ENCODE measurements at regions not wholly inside any gene's neighbourhood (a gene's known extent, or its start where the extent isn't known, plus 50 kb on each side); places are given as distances from the start of the nearest gene placed in this dataset.

DNA sequence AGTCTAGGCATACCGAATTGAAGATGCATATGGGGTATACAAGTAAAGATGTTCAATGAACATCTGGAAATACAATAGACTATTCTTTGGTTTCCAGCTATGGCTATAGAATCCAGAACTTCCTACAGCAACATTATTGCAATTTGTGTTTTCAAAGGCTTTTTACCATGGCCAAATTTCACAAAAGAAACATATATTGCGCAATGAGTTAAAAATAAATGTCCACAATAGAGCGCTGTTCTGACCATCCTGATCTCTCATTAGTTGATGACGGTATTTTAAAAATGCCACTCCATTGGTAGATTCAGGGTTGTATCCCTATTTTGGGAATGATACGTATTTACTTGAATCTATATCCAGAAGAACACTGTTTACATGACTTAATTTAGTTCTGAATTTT is 139.2 kb downstream of the LINC00632 start:
- DNase-seq: no peak

DNA sequence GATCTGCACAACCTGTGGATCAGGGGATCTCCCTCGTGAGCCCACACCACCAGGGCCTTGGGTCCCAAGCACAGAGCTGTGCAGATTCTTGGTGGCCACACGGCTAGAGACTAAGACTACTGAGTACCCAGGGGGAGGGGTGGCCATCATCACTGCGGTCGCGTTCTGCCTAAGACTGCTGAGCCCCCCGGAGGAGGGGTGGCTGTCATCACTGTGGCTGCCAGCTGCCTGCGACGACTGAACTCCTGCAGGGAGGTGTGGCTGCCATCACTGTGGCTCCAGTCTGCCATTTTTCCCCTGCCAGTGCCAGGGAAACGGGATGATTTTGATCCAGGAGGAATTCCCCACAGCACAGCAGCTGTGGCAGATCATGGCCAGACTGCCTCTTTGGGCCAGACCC is 141.7 kb upstream of the SPANXB1 start:
- DNase-seq: no peak

DNA sequence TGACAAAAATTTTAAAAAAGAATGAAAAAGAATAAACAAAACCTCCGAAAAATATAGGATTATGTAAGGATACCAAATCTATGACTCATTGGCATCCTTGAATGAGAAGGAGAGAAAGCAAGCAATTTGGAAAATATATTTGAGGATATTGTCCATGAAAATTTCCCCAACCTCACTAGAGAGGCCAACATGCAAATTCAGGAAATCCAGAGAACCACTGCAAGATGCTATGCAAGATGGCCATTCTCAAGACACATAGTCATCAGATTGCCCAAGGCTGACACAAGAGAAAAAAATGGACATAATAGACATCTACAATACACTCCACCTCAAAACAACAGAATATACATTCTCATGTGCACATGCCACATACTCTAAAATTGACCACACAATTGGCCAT is 135.9 kb upstream of the SPANXB1 start:
- no peak for DNase-seq

DNA sequence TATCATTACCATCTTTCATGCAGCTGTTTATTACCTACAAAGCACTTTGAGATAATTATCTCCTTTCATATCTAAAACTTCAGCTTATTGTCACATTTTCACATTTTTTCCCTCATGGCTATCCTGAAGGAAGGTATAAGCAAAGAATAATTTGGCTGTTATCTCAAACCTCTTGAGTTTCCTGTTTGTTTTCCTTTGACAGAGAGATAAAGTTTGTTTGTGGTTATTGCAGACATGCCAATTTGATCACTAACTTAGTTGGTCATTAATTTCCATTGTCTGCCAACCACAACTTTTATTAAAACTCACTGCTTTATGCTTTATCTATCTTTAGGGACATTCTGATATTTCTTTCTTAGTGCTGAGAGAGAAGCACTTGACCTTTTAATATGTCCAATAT is 89.8 kb upstream of the SPANXB1 start:
- no peak for DNase-seq

DNA sequence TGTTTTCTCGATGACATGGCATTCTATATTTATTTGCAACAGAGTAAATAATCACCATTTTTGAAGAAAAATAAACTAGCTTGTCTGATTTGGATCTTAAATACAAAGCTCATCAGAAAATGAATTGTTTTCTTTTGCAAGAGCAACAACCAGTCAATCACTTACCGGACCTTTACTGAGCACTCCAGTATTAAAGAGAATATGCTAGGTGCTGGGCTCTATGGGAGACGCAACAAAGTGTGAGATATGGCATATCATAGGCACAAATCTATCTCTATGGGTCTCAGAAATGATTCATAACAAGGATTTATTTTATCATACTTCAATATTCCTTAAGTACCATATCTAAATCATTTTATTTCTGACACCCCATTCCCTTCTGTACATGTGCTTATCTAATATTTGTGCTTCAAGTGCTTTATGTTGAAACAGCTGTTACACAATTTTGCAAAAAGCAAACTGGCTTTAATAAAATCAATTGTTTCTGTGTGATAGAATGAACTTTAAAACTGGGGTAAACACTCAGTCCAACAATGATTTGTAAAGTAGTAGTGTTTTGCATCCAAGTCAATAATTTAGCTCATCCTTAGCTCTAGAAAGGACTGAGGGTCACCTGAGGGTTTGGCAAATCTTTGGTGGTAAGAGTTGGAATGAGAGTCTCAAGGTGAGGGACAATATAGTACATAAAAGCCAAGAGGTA is 88.4 kb upstream of the SPANXB1 start:
- DNase-seq: no peak

DNA sequence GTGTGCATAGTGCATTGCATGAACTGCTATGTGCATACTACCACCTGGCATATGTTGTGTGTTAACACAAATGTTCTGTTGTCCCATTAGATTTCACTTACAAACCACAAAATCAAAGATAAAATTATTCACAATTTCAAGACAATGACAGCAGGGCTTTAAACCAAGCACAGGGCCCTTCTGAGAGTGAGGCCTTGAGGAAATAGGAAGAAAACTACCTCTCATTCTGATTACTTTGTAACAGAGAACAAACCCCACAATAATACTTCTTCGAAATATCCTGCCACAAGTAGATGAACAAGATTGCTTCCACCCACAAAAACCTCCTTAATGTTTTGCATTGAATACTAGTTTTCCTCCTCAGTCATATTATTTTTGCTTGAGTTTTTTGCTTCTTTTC is 85.5 kb upstream of the SPANXB1 start:
- DNase-seq: no peak

DNA sequence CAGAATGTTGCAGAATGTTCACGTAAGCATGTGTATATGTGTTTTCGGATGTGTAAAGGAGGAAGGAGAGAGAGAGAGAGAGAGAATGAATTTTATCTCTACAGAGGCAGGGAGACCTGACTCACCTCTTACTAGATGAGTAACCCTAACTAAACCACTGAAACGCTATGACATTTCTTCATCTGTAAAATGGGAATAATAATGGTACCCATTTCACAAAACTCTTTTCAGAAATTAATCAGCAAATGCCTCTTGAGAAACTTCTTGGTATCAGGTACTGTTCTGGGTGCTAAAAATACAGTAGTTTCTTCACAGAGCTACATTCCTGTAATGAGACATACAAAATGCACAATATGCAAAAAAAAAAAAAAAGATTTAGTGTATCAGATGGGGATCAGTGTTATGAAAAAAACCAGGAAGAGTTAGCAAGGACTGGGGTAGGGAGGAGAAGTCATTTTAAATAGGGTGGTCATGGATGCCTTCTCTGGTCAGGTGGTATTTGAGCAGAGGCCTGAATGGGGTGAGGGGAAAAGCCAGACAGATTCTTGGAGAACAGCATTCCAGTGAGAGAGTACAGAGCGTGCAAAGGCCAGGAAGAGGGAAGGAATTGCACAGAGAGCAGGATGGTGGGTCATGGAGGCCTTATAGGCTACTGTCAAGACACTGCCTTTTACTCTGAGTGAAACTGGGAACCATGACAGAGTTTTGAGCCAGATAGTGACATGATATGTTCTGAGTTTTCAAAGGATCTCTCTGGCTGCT is 84.9 kb upstream of the SPANXB1 start:
- DNase-seq: no peak

DNA sequence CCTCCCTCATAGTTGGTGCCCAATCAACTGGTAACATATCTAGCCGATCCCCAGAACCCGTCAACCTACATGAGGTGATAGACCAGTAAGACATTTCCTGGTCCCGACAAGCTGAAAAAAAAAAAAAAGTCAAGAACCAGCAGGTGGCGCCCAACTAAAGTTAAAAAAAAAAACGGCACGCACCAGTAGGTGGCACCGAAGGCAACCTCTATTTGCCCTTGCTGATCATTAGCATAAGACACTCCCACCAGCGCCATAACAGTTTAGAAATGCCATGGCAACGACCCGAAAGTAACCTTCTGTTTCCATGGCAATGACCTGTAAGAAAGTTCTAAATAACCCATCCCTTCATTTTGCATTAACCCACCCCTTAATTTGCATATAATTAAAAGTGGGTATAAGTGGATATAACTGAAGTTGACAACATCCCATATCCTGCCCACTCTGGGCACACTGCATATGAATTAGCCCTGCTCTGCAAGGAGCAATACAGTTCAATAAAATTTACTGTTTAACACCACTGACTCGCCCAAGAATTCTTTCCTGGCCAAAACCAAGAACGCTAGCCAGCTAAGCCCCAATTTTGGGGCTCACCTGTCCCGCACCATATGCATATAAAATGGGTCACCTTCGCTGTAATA is 83.9 kb upstream of the SPANXB1 start:
- peak in 35 of 56 donors; percentile 0 to 35 (median 2) for DNase-seq

DNA sequence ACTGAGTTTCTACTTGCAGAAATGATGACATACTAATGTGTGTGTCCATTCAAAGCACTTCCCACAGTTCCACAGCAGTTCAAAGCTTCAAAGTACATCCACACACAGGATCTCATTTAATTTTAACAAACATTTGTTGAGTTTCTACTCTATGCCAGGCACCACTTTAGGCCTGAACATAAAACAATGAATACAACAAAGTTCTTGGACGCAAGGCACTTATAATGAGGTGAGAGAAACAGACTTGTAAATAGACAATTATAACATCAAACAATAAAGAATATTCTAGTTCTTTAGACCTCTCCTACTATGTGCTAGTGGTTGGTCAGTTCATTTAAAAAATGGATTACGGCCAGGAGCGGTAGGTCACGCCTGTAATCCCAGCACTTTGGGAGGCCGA is 82.0 kb upstream of the SPANXB1 start:
- DNase-seq: no peak

DNA sequence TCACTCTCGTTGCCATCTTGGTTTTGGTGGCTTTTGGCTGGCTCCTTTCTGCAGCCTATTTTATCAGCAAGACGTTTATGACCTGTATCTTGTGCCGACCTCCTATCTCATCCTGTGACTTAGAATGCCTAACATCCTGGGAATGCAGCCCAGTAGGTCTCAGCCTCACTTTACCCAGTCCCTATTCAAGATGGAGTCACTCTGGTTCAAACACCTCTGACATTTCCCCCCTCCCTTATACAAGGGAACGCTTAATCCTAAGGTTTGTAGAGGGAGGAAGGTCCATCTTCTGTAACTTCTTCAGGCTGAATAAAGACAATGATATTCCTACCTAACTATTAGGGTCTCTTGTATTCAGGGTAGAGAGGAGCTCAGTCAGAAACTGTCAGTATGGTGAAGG is 79.3 kb upstream of the SPANXB1 start:
- DNase-seq: no peak

DNA sequence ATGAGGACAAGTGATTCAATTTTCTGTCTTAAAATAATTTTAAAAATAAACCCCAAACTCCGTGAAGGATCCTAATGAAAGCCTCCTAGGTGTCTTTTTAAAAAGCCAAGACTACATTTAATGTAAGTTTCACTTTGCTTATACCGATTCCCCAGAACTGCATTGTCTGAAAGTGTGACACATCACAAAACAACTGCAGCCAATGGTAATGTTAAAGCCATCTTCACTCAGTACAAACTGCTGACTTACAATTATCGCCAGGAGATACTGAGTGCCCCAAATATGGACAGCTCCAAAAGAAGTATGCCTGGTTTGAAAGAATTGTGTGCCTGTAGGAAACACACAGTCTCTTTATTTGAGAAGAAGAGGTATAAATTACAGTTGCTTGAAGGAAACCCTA is 73.7 kb upstream of the SPANXB1 start:
- no peak for DNase-seq

DNA sequence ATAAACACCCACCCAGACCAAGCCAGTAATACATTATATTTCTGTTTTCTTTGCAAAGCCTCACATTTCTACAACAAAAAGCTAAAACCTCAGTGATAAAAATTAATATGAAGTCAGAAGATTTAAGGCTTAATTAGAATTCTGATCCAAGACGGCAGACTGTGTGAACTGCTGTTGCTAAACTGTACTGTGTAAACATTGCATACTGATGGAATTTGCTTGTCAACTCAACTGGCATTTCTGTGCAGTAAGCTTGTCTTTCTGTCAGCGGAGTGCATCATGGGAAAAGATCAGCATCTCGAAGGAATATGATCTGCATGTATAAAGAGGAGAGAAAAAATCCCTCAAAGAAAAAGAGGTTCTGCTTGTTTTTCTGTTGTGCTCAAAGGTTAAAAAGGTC is 69.4 kb upstream of the SPANXB1 start:
- DNase-seq: no peak

DNA sequence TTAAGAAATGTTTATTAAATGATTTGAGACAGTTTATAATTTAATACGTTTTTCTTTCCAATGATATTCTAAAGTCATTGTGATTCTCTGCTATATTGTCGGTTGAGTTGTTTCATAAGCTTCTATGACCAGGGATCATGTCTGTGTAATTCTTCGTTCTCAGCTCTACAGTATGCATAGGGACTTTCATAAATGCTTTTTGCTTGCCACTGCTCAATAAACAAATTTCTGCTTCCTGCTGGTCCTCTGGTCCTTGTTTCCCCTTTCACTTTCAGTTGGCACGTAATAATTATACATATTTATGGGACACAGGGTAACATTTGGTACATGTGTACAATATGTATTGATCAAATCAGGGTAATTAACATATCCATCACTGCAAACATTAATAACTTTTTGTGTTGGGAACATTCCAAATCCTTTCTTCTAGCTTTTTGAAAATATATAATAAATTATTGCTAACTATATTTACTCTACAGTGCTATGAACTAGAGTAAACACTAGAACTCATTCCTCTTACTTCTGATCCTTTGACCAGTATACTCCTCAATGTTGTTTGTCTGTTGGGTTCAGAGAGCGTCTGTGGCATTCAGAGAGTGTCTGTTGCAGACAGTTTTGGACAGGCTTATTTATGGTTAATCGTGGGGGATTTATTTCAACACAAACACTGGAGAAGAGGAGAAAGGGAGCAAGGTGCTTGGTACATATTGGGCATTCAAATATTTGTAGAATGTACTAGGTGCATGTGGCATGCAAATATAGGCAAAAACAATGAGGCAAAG is 68.3 kb upstream of the SPANXB1 start:
- no peak for DNase-seq

DNA sequence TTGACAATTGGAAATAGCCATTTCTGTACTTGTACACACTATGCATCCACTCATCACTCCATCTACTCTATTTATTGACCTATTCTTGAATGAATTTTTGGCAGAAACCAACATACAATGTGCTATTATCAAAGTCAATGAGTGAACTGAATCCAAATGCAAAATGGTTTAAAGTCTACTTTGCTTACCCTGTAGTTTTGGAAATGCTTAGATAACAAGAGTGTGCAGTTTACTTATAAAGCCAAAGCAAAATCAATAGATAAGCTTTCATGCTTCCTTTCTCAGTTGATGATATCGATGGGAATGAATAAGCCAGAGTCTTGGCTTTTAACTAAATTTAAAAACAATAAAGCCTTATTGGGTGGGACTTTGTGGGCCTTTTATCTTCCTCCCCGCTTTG is 58.9 kb upstream of the SPANXB1 start:
- DNase-seq: no peak

DNA sequence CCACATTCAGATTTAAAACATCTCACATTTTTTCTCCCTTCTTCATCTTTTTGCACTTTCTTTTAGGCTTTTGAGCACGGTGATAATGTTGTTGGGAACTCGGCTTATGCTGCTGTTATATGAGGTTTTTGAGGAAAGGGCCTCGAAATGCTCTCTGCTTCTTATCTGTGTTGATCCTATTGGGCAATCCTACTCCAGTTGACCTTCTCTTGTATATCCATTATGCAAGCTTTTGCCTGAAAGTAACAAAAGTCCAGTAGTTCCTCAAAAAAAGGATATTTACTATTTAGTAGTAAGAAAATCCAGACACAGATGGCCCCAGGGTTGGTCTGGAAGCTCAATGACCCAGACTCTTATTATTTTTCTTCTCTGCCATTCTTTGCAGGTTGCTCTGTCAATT is 57.7 kb upstream of the SPANXB1 start:
- DNase-seq: no peak

DNA sequence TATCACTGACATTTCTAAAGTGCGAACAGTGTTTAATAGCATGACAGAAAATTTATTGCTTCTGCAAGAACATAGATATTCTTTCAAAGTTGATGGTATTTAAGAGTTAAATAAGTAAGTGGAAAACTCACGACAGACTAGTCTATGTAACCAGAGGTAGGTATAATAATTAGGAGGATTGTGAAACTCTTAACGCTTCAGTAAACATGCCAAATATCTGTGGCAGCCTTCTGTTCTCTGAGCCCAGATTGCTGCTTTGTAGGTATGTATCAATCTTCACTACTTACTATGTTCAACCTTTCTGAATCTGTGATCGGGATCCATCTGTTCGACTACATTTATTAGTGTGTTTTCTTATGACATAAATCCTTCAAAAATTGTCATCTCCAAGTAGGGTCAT is 53.6 kb upstream of the SPANXB1 start:
- DNase-seq: no peak

DNA sequence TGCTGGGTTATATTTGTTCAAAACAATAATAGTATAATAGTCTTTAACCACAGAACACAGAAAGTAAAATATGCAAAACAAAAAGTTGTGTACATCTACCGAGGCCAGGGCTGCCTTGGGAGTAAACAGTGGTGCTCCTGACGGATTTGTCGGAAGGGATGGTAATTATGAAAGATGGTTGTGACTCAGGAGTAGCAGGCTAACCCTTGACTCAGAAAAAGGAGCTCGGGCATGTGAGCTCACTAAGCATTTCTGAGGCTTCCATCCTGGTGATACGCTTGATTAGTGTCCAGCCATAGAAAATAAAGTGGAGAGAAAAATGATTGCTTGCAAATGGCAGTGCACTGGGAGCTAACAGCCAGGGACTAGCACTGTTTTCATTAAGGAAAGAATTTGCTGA is 53.2 kb upstream of the SPANXB1 start:
- DNase-seq: no peak
